Mononuclear cell (primary cell): ENCODE measurements at regions not wholly inside any gene's neighbourhood (a gene's known extent, or its start where the extent isn't known, plus 50 kb on each side); places are given as distances from the start of the nearest gene placed in this dataset.
"Not testable (repeated sequence)": the region's sequence is repeated elsewhere in the genome, so short reads cannot be mapped to it uniquely, and the experiment has no call there.

Source experiments
- H3K27me3 ChIP-seq: 2 replicates; pipeline ENCODE4 v1.6.0; 2011; ENCODE audit warnings: low read length, control low read depth; ENCODE audit not compliant: insufficient read depth
- H3K4me1 ChIP-seq: 2 replicates; pipeline ENCODE4 v1.5.1; 2011; ENCODE audit warnings: mild to moderate bottlenecking, low read length, control low read depth; ENCODE audit not compliant: insufficient read depth
- H3K4me3 ChIP-seq: 2 replicates; pipeline ENCODE4 v1.5.1; 2011; ENCODE audit warnings: mild to moderate bottlenecking, low read length, moderate library complexity
- H3K9me3 ChIP-seq: 2 replicates; pipeline ENCODE4 v1.5.1; 2011; ENCODE audit warnings: low read depth, mild to moderate bottlenecking, control low read depth, low read length

- Histone ChIP-seq H3K9me3 (no peaks in the 10 kb centered on the region), H3K27me3 (no peaks in the 10 kb centered on the region), H3K4me3 (no peak overlapping the region), H3K4me1 (no peaks in the 10 kb centered on the region)
These were observed 147.8 kb downstream of the CYP26A1 start for GRCh38 chr10:93221521-93221920.

DNA sequence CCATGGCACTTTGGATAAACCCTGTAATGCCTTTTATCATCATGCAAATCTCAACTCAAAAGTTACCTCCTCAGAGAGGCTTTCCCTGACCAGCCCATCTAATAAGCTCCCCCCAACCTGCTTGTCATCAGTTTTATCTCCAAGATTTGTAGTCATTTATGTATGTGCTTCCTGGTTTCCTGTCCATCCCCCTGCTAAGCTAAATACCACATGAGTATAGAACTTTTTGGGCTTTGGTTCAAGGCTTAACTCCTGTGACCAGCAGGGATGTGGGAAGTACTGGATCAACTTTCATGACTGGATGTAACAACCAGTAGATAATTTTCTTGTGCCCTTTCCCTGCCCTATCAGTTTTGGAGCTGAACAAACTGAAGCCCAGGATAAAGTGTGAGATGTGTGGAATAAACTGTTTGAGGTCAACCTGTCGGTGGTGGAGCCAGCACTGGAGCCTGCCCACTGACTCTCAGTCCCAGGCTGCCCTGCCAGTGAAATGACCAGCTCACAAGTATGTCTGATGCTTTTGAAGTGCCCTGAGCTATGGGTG is 148.6 kb downstream of the CYP26A1 start:
- no peaks in the 10 kb centered on the region for H3K27me3 ChIP-seq
- H3K4me1 ChIP-seq = no peaks in the 10 kb centered on the region
- H3K4me3 ChIP-seq = no peak overlapping the region
- no peaks in the 10 kb centered on the region for H3K9me3 ChIP-seq

DNA sequence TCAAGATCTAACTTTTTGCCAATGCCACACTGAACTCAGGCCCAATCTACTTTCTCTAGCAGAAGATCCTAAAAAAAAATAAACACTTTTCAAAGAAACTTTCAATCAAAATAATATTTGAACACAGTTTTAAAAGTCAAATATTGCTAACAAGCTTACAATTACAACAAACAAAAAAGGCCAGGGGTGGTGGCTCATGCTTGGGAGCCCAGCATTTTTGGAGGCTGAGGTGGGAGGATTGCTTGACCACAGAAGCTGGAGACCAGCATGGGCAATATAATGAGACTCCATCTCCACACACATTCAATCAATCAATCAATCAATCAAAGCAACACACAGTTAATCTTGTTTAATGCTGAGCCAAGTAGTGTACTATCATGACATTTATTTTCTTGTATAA is 149.2 kb downstream of the CYP26A1 start:
- Histone ChIP-seq H3K27me3 (no peaks in the 10 kb centered on the region), H3K4me1 (no peaks in the 10 kb centered on the region)

GRCh38 chr10:93223336-93223735 is 149.6 kb downstream of the CYP26A1 start:
- Histone ChIP-seq H3K4me3 (no peak overlapping the region), H3K9me3 (no peaks in the 10 kb centered on the region), H3K4me1 (no peaks in the 10 kb centered on the region), H3K27me3 (no peaks in the 10 kb centered on the region)

More for the DNA sequence above, 149.2 kb downstream of the CYP26A1 start:
- H3K9me3 ChIP-seq = no peaks in the 10 kb centered on the region
- no peak overlapping the region for H3K4me3 ChIP-seq

DNA sequence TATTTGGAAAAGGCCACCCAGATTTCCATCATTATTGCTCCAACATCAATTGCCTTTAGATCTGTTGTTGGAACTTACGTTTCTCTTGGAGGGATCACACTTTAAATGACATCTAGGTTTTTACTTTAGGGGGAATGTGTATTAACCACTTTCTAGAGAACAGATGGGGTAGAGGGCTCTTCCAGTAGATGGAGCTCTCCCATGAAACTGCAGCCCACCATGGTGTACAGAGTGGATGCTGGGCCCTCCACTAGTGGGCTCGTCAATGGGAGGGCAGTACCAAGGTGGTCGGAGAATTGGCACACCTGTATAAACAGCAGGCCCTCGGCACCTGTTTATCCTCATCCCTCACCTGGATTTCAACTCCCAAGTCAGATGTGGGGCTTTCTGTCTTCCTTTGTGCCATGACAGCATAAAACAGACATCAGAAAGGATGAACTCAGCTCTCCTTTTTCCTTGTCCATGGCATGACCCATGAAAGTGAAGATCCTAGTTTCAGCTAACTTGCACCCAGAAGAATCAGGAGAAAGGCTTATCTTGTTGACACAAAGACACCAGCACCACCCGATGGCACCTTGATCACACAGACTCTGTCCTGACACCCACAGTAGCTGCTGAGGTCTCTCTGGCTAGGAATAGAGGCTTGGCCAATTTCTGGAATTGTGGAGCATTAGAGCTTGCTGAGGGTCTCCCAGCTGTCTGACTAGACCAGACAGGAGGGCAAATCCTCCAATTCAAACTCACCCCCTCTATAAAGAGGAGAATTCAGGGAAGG is 150.5 kb downstream of the CYP26A1 start:
- Histone ChIP-seq H3K4me1 (no peaks in the 10 kb centered on the region), H3K27me3 (no peaks in the 10 kb centered on the region), H3K4me3 (no peak overlapping the region), H3K9me3 (no peaks in the 10 kb centered on the region)

- no peak overlapping the region for H3K4me3 ChIP-seq
- no peaks in the 10 kb centered on the region for H3K9me3 ChIP-seq
- H3K27me3 ChIP-seq = no peaks in the 10 kb centered on the region
- no peaks in the 10 kb centered on the region for H3K4me1 ChIP-seq
These were observed 152.2 kb downstream of the CYP26A1 start for GRCh38 chr10:93225938-93226337.

DNA sequence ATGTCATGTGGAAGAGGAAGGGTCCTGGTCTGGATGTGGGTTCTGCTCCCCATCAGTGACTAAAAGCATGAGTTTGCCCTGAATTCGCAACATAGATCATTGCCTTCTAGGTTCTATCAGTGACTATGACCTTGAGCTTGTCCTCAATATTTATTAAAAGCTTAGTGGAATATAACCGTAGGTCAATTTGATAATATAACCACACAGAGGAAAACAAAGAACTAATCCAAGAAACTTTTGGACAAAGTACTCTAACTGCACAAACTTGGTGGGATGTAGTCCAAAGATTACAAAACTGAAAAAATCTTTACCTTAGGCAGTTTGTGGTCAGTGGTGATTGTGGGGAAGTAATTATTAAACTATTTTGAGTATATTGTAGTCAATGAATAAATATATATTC is 152.9 kb downstream of the CYP26A1 start:
- H3K9me3 ChIP-seq = no peaks in the 10 kb centered on the region
- no peaks in the 10 kb centered on the region for H3K27me3 ChIP-seq
- H3K4me1 ChIP-seq = no peaks in the 10 kb centered on the region
- no peak overlapping the region for H3K4me3 ChIP-seq

DNA sequence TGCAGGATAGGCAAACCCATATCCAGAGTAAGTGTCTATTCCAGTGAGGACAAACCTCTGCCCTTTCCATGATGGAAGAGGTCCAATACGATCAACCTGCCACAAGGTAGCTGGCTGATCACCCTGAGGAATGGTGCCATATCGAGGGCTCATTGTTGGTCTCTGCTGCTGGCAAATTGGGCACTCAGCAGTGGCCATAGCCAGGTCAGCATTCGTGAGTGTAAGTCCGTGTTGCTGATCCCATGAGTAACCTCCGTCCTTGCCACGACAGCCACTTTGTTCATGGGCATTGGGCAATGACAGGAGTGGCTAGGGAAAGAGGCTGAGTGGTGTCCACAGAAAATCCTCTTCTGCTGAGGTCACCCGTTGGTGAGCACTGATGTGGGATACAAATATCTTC is 156.9 kb downstream of the CYP26A1 start:
- H3K9me3 ChIP-seq, H3K4me1 ChIP-seq, H3K4me3 ChIP-seq, H3K27me3 ChIP-seq: not testable (repeated sequence)

DNA sequence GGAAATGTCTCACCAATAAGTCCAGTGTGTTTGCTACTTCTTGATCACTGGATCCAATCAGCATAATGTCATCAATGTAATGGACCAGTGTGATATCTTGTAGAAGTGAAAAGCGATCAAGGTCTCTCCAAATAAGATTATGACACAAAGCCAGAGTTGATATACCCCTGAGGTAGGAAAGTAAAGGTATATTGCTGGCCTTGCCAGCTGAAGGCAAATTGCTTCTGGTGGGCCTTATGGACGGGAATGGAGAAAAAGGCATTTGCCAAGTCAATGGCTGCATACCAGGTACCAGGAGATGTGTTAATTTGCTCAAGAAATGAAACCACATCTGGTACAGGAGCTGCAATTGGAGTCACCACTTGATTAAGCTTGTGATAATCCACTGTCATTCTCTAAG is 158.5 kb downstream of the CYP26A1 start:
- H3K9me3 ChIP-seq, H3K4me3 ChIP-seq, H3K27me3 ChIP-seq, H3K4me1 ChIP-seq: not testable (repeated sequence)

DNA sequence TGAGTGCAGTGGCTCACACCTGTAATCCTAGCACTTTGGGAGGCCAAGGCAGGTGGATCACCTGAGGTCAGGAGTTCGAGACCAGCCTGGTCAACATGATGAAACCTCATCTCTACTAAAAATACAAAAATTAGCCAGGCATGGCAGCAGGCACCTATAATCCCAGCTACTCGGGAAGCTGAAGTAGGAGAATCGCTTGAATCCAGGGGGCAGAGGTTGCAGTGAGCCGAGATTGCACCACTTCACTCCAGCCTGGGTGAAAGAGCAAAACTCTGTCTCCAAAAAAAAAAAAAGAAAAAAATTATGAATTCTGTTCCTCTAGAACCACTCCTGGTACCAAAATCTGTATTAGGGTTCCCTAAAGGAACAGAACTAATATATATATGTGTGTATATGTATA is 161.2 kb downstream of the CYP26A1 start:
- not testable (repeated sequence) for H3K27me3 ChIP-seq, H3K4me3 ChIP-seq, H3K4me1 ChIP-seq

DNA sequence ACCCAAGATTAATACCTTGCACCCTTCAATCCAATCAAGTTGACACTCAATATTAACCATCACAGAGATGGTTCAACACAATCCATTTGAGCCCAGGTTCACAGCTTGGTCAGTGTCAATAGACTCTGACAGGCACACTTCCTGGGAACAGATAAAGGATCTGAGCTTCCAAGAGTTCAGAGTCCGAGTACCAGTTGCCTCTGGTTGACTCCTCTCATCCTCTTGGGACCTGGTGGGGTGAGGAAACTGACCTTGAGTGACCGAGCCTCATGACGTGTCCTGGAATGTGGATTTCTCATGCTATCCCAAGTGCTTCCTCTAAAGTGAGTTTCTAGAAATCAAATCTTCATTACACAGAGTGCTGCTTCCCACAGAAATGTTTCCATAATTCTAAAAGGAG is 162.0 kb downstream of the CYP26A1 start:
- no peaks in the 10 kb centered on the region for H3K9me3 ChIP-seq
- H3K27me3 ChIP-seq = no peaks in the 10 kb centered on the region
- H3K4me3 ChIP-seq = no peak overlapping the region
- no peaks in the 10 kb centered on the region for H3K4me1 ChIP-seq

More for the DNA sequence above, 161.2 kb downstream of the CYP26A1 start:
- H3K9me3 ChIP-seq = not testable (repeated sequence)

DNA sequence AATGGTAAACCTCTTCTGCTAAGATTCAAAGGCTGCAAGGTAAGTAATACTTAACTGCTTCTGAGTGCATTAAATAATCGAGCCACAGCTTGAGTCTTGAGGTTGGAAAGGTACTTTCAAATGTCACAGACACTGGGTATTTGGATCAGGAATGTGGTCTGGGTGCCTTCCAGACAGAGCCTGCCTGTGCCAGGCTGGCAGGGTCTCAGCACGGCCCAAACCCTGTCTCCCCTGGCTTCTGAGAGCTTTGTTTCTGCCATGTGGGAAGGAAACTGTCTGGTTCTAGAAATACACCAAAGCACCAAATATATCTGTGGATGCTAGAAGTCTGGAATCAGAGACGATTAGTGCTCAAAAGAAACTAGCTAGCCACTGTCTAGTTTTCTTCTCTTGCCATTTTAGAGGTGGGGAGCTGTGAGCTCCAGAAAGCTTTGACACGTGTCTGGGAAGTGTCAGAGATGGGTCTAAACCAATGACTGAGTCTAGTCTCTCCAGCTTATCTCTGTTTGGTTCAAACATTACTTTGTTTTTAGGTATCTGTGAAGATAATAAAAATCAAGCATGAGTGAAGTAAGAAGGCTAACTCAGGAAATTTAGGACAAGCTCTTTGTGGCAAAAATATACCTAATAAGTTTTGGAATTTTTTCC is 162.8 kb downstream of the CYP26A1 start:
- no peaks in the 10 kb centered on the region for H3K27me3 ChIP-seq
- no peaks in the 10 kb centered on the region for H3K4me1 ChIP-seq
- no peaks in the 10 kb centered on the region for H3K9me3 ChIP-seq
- H3K4me3 ChIP-seq = no peak overlapping the region

GRCh38 chr10:93245147-93245546 is 171.5 kb downstream of the CYP26A1 start:
- H3K9me3 ChIP-seq = no peaks in the 10 kb centered on the region
- no peaks in the 10 kb centered on the region for H3K27me3 ChIP-seq
- H3K4me3 ChIP-seq = no peak overlapping the region
- no peaks in the 10 kb centered on the region for H3K4me1 ChIP-seq

- no peaks in the 10 kb centered on the region for H3K9me3 ChIP-seq
- H3K4me1 ChIP-seq = no peaks in the 10 kb centered on the region
- no peak overlapping the region for H3K4me3 ChIP-seq
- no peaks in the 10 kb centered on the region for H3K27me3 ChIP-seq
These were observed 172.1 kb downstream of the CYP26A1 start for GRCh38 chr10:93245779-93246178.

DNA sequence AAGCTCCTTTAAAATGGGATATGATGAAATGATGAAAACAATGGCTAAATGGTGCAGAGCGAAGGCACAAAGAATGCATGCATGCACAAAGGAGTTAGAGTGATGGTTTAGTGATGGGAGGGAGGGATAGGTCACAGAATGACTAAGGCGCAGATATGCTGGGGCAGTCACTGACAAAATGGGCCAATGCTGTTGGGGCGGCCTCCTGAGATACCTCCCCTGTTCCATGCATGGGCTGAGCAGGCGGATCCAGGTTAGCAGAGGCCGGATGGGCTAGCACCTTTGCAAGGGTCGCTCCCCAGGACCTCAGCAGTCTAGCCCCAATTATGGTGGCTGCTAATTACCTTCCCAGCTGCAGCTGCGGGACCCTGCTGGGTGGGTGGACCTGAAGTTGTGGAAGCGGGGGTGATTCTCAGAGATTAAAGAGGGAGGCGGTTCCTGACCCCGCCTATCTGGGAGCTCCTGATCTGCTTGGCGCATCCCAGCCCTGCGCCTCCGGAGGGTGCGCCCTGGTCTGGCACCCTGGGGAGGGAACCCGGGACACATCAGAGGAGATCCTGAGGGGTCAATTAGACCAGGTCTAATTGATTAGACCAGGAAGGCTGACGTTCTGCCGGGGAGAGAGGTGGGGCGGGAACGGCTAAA is 175.0 kb downstream of the CYP26A1 start:
- H3K9me3 ChIP-seq = no peaks in the 10 kb centered on the region
- H3K27me3 ChIP-seq = no peaks in the 10 kb centered on the region
- no peaks in the 10 kb centered on the region for H3K4me1 ChIP-seq
- H3K4me3 ChIP-seq = no peak overlapping the region
